OCI-LY3 (cell line): ENCODE measurements at regions not wholly inside any gene's neighbourhood (a gene's known extent, or its start where the extent isn't known, plus 50 kb on each side); places are given as distances from the start of the nearest gene placed in this dataset.

Experiments used
- CTCF ChIP-seq: fragments of 200-600, 300-600 bp; sonication (generic); IDR thresholded peaks from 2 replicates; pipeline ENCODE4 v1.5.1; 2014; ENCODE audit warnings: antibody characterized with exemption, low read length, low read depth
- EZH2phosphoT487 ChIP-seq: fragments of 200-600 bp; shearing (Covaris generic); IDR thresholded peaks from 2 replicates; pipeline ENCODE4 v1.6.1; 2018; ENCODE audit warnings: antibody characterized with exemption, mixed run types, low read depth

GRCh38 chr2:8072907-8073306, 608.9 kb upstream of the ID2 start:
- no peak for TF ChIP-seq CTCF
- no peak for TF ChIP-seq EZH2phosphoT487
